ENCODE measurements at regions not wholly inside any gene's neighbourhood (a gene's known extent, or its start where the extent isn't known, plus 50 kb on each side); places are given as distances from the start of the nearest gene placed in this dataset.
"Not testable (repeated sequence)": the region's sequence is repeated elsewhere in the genome, so short reads cannot be mapped to it uniquely, and the experiment has no call there.

GRCh38 chr9:40768646-40769198 lies 359.8 kb downstream of the FOXD4L6 start:
- not testable (repeated sequence) for H3K9ac ChIP-seq (ENCODE audit: low read length); H2AFZ ChIP-seq (ENCODE audit: low read length); H3K4me3 ChIP-seq (ENCODE audit: low read depth, low read length, poor library complexity, severe bottlenecking); H3K4me1 ChIP-seq (ENCODE audit: insufficient read depth, low read length, severe bottlenecking); H4K20me1 ChIP-seq (ENCODE audit: insufficient read depth, low read length); H3K4me2 ChIP-seq (ENCODE audit: low read length); H3K9me2 ChIP-seq (ENCODE audit: low read depth, low read length); H3K79me2 ChIP-seq (ENCODE audit: insufficient read depth, low read length); H3K36me3 ChIP-seq (ENCODE audit: insufficient read depth, low read length); H3K27ac ChIP-seq (ENCODE audit: low read depth, low read length, poor library complexity, severe bottlenecking); H3F3A ChIP-seq (ENCODE audit: insufficient read depth, low read length); H3K27me3 ChIP-seq (ENCODE audit: insufficient read depth, low read length); H3K9me3 ChIP-seq (ENCODE audit: low read length)

- not testable (repeated sequence) for H3K36me3 ChIP-seq (ENCODE audit: insufficient read depth, low read length); H3K4me2 ChIP-seq (ENCODE audit: low read length); H3K4me1 ChIP-seq (ENCODE audit: insufficient read depth, low read length, severe bottlenecking); H4K20me1 ChIP-seq (ENCODE audit: insufficient read depth, low read length); H3K9me3 ChIP-seq (ENCODE audit: low read length); H3K9me2 ChIP-seq (ENCODE audit: low read depth, low read length); H3K79me2 ChIP-seq (ENCODE audit: insufficient read depth, low read length); H3K9ac ChIP-seq (ENCODE audit: low read length); H3K27ac ChIP-seq (ENCODE audit: low read depth, low read length, poor library complexity, severe bottlenecking); H3F3A ChIP-seq (ENCODE audit: insufficient read depth, low read length); H3K27me3 ChIP-seq (ENCODE audit: insufficient read depth, low read length); H2AFZ ChIP-seq (ENCODE audit: low read length); H3K4me3 ChIP-seq (ENCODE audit: low read depth, low read length, poor library complexity, severe bottlenecking)
Observed at GRCh38 chr9:40768178-40768577, 360.3 kb downstream of the FOXD4L6 start.

- H3K27ac ChIP-seq (ENCODE audit: low read depth, low read length, poor library complexity, severe bottlenecking): peak overlapping the region; percentile 80
- not testable (repeated sequence) for H3K9me3 ChIP-seq (ENCODE audit: low read length); H3K36me3 ChIP-seq (ENCODE audit: insufficient read depth, low read length); H3K9ac ChIP-seq (ENCODE audit: low read length); H4K20me1 ChIP-seq (ENCODE audit: insufficient read depth, low read length); H3K79me2 ChIP-seq (ENCODE audit: insufficient read depth, low read length); H3K4me2 ChIP-seq (ENCODE audit: low read length); H2AFZ ChIP-seq (ENCODE audit: low read length); H3K4me3 ChIP-seq (ENCODE audit: low read depth, low read length, poor library complexity, severe bottlenecking); H3K9me2 ChIP-seq (ENCODE audit: low read depth, low read length); H3F3A ChIP-seq (ENCODE audit: insufficient read depth, low read length); H3K27me3 ChIP-seq (ENCODE audit: insufficient read depth, low read length)
- H3K4me1 ChIP-seq (ENCODE audit: insufficient read depth, low read length, severe bottlenecking): peaks cover 15% of the 10 kb centered on the region
Observed at GRCh38 chr9:40754957-40755356, 373.5 kb downstream of the FOXD4L6 start.

DNA sequence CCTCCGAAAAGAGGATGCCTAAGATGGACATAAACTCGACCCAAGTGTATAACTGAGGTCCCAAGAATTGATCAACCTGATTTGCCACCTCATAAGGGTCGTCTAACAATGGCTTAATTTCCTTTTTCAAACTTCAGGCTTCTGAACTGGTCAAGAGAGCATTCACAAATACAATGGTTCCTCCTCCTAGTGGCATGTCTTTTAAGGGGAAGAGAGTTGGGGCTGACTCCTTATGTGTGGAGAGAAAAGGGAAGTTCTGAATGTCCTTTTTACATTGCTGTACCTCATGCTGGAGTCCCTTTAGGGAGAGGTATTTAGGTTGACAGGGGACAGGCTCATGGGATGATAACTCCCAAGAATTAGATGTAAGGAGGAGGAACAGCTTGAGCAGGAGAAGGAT lies 375.2 kb downstream of the FOXD4L6 start:
- H3K4me3 ChIP-seq (ENCODE audit: low read depth, low read length, poor library complexity, severe bottlenecking); H3K9ac ChIP-seq (ENCODE audit: low read length); H3K27ac ChIP-seq (ENCODE audit: low read depth, low read length, poor library complexity, severe bottlenecking); H3F3A ChIP-seq (ENCODE audit: insufficient read depth, low read length); H2AFZ ChIP-seq (ENCODE audit: low read length); H3K79me2 ChIP-seq (ENCODE audit: insufficient read depth, low read length); H3K27me3 ChIP-seq (ENCODE audit: insufficient read depth, low read length); H3K9me2 ChIP-seq (ENCODE audit: low read depth, low read length); H3K36me3 ChIP-seq (ENCODE audit: insufficient read depth, low read length); H3K9me3 ChIP-seq (ENCODE audit: low read length); H4K20me1 ChIP-seq (ENCODE audit: insufficient read depth, low read length); H3K4me2 ChIP-seq (ENCODE audit: low read length): not testable (repeated sequence)
- H3K4me1 ChIP-seq (ENCODE audit: insufficient read depth, low read length, severe bottlenecking): peaks cover 15% of the 10 kb centered on the region

DNA sequence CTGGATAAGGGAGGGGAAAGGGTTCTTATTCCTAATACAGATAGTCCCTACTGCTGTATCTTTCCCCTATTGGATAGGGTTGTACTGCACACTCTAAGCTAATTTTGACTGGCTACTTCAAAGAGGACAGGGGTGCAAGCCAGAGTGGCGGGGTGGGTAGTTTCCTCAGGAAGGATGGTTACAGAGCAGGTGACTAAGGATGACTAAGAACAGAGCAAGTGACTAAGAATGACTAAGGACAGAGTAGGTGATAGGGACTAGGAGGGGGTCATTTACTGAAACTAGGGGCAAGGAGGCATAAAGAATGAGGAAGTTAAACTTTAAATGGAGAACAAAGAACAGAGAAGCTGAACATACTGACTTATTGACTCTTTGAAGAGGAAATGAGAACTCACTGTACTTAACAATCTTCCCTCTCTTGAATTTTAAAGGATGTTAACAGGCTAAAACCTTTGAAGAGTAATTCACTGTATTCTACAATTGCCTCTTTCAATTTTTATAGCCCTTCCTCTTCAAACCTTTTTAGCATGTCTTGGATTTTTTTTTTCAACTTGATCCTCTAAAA lies 381.5 kb downstream of the FOXD4L6 start:
- H3K36me3 ChIP-seq (ENCODE audit: insufficient read depth, low read length); H3K9ac ChIP-seq (ENCODE audit: low read length); H3K79me2 ChIP-seq (ENCODE audit: insufficient read depth, low read length); H3K27me3 ChIP-seq (ENCODE audit: insufficient read depth, low read length); H3K4me2 ChIP-seq (ENCODE audit: low read length); H3K9me3 ChIP-seq (ENCODE audit: low read length); H3K27ac ChIP-seq (ENCODE audit: low read depth, low read length, poor library complexity, severe bottlenecking); H4K20me1 ChIP-seq (ENCODE audit: insufficient read depth, low read length); H3F3A ChIP-seq (ENCODE audit: insufficient read depth, low read length); H3K9me2 ChIP-seq (ENCODE audit: low read depth, low read length); H3K4me3 ChIP-seq (ENCODE audit: low read depth, low read length, poor library complexity, severe bottlenecking); H2AFZ ChIP-seq (ENCODE audit: low read length); H3K4me1 ChIP-seq (ENCODE audit: insufficient read depth, low read length, severe bottlenecking): not testable (repeated sequence)
